ENCODE measurements at regions not wholly inside any gene's neighbourhood (a gene's known extent, or its start where the extent isn't known, plus 50 kb on each side); places are given as distances from the start of the nearest gene placed in this dataset.
A peak's percentile ranks its signal among the peaks of the same experiment; 100 is the strongest.

DNA sequence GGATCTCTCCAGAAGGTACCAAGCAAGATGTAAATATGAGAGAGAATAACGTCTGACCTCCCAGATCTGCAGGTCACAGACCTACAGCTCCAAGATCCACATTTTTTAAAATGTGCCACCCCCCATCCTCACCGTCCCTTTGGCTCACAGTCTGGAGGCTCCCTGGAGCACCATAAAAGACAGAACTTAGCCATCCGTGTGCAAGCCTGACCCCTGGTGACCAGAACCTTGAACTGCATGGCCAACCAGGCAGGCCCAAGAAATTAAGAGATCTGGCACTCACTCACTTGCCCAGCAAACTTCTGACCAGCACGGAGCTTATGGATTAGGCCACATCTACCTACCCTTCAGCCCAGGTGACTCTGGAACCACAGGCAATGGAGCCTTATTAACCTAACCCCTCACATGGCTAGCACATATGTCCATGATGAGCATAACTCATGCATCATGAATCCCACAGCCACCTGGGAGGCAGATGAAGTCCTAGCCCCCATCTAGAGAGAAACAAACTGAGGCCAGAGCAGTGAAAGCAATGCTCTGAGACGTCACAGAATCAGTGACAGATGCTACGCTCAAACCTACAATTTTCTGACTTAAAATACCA is 275.3 kb downstream of the UACA start:
- no peak for DNase-seq

- no peak for DNase-seq
Observed at GRCh38 chr15:70487387-70487740, 276.0 kb downstream of the UACA start.

DNA sequence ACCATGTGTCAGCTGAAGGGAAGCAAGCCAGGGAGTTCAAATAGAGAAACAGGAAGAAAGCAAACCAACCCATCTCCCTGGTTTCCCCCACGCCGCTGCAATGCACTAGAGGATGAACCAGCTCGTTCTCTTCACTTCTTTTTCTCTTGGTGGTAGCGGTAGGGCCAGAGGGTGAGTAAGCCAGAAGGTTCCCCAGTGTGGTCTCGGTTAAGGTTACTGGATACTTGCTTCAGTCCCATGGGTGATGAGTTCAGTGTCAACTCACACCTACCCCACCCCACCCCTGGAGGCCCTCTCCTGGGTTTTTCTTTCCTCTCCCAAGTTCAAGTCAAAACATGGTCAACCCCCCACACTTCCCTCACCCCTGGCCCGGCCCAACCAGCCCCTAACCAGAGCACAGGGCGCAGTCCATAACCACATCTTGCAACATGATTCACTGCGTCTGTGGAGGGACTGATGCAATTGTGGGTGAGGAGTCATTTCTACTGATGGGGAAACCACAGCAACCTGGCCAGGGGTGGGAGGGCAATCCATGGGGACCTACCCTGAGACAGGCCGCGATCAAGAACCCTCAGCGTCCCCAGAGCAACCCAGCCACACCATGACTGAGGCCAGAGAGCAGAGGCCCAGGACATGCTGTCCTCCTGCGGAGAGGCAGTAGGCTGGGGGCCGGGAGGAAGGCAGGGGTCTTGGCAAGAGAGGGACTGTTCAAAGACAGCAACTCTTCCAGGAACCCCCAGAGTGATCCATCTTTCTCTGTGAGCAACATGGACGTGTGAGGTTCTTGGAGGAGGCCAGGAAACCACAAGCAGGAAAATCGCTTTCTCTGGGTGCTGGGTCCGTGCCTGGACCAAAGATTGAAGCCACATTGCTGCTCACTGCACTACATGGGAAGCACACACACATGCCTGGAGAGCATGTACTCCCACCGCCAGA is 276.6 kb downstream of the UACA start:
- no peak for DNase-seq

GRCh38 chr15:70486012-70486411 is 277.3 kb downstream of the UACA start:
- DNase-seq, result no peak

GRCh38 chr15:70484993-70485392 is 278.4 kb downstream of the UACA start:
- DNase-seq, result no peak

DNA sequence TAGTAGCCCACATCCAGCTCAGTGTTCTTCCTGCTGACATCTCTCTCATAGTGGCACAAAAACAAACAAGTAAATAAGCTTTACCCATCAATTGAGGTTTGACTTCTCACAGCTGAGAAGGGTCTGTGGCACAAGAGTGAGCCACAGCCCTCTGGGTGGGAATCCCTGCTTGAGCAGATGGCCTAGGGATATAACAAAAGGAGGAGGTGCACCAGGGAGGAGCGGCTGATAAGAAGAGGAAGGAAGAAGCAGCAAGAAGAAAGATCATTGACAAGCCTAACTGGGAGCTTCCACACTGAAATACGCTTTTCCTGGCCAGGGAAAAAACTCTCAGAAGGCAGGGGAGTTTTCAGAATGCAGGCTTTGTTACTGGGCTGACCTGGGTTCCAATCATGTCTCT is 279.8 kb downstream of the UACA start:
- no peak for DNase-seq

DNA sequence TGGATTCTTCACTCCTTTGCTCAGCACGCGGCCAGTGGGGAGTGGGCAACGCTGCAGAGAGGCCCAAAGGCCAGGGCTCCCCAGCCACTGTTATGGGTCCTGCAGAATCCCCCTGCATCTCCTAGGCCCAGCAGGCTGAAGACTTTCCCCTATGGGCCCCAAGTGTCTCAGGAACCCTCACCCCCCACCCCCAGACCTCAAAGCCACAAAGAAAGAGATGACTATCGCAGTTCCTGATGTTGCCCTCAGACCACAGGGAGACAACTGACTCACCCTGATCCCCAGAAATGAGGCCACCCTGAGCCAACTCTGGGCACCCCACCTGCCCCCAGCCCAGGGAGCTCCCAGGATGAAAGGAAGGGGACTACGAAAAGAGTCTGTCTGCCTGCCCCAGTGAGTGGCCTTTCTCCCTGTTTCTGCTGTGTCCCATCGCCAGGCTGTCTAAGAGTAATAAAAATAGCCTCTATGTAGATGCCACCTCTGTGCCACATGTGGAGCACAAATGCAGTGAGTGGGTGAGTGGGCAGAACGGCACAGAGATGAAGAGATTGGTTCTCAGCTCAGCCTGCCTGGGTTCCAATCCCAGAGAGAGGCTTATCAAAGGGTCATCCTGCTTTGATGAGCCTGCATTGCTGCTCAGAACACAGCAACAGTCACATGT is 283.0 kb downstream of the UACA start:
- no peak for DNase-seq

- DNase-seq, result no peak
Observed at GRCh38 chr15:70479785-70480184, 283.6 kb downstream of the UACA start.

DNA sequence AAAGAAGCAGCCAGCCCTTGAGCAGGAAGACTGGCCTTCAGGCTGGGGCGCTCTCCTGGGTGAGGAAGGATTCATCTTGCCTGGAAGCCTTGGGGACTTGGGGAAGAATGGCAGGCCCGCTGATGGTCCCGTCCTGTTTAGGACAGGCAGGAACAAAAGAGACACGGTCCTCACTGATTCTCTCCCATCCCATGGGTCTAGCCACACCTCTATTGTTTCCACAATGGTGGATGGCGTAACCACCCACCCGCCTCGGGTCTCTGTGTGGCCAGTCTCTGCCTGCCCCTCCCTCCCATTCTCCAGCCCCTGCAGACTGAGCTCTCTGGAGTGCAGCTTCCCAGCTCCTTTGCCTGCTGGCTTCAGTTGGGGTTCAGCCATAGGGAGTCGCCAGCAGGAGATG is 284.3 kb downstream of the UACA start:
- no peak for DNase-seq

DNA sequence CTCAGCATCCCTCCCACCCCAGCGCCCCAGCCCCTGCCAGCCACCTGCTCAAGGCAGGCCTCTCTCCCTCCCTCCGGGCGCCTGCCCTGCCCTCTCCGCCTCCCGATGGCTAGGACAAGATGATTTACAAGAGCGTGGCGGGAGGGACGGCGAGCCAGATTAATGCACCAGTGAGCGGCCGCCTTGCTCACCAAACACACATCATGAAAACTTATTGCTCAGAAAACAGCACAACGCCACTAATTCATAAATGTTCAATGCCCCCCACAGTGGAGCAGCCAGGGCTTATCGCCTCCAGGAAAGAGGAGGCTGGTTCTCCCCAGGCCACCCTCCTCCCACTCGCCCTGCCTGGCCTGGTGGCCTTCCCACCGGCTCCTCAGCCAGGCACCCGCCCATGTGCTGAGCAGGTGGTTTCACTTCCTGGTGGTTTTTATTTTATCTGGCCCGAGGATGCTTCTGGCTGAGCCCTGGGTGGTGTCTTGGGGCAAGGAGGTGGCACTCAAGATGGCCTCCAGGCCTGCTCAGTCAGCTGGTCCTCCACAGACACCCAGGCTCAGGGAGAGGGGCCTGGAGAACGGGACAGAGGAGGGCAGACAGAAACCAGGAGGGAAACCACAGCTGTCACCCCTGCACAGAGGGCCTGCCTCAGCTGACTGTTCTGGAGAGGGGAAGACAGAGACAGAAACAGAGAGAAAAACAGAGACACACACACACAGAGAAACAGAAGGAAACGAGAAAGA is 284.9 kb downstream of the UACA start:
- no peak for DNase-seq

GRCh38 chr15:70477750-70478250 is 285.6 kb downstream of the UACA start:
- DNase-seq, result no peak

DNA sequence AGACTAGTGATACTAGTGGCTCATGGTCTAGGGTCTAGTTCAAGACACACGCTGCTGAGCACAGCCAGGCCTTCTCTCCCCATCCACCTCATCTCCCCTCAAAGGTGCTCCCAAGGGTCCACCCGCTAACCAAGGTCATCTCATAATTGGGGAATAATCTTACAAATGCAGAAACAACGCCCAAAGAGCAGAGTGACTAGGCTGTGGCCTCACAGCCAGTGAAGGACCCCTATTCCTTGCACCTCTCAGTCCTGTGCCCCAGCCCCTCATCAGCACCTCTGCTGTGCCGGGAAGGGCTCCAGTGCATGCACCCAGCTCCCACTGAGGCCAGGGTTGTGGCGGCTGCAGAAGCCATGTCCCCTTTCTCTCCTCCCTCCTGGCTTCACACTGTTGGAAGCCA is 286.9 kb downstream of the UACA start:
- no peak for DNase-seq

- DNase-seq, result no peak
Observed at GRCh38 chr15:70475921-70476320, 287.4 kb downstream of the UACA start.

- no peak for DNase-seq
Observed at GRCh38 chr15:70475407-70475781, 288.0 kb downstream of the UACA start.

DNA sequence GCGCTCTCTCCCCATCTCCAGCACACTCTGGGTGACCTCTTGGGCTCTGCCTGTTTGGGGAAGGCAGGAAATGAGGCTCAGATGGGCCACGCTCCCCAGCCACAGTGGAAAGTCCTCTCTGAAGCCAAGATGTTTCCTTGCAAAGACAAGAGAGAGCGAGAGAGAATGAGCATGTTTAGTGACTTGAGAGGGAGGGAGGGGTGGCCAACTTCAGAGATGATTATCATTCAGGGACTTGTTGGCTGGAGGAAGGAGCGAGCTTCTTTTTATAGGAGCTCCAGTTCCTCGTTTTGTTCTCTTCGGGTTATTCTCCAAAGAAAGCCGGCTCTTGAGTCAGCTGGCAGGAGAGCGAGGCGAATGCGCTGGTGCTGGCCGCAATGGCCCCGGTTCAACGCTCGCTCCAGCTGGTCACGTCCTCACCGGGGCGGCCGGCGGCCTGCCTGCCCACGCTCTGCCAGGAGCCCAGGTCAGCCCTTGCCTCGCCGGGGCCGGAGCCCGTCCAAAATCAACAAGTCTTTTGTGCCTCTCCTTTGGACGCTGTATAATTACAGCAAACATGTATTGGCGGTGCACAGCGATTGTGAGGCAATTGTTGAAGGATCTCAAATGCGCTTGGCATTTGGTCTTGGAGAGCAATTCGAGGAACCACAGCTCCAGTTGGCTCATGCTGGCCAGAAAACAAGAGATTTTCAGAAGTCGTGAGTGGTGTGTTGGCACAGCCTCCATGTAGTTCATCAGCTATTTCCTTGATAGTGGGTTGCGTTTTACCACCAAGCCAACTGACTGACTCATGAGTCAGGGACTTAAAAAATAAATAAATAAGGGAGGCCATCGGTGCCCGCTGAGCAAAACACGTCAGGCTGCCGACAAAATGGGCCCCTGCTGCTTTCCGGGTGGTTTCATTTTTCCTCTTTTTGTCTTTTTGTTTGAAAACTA is 288.6 kb downstream of the UACA start:
- DNase-seq, result peak; percentile 53

GRCh38 chr15:70473581-70474370 is 289.6 kb downstream of the UACA start:
- no peak for DNase-seq

DNA sequence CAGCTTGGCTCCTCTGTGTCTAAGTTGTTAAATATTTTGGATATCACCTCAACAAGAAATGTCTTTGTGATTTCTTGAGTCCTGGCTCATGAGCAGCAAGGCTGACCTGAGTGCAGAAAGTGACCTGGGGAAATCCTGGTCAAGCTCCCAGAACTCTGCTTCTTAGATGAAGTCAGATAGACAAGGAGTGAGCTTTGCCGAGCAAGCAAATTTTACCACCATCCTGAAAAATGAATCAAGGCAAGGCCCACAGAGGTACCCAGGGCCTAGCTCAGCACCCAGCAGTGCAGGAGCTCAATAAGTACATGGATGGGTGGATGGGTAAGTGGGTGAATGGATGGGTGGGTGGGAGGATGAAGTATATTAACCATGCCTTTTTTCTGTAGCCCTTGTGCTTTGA is 291.8 kb downstream of the UACA start:
- no peak for DNase-seq

GRCh38 chr15:70470556-70471191 is 292.7 kb downstream of the UACA start:
- DNase-seq, result no peak

GRCh38 chr15:70469651-70470555 is 293.5 kb downstream of the UACA start:
- DNase-seq, result no peak

GRCh38 chr15:70469182-70469581 is 294.2 kb downstream of the UACA start:
- DNase-seq, result no peak

Data from NCI-H2081 treated with DMSO at 0.1 percent for 48 hours (cell line).